ENCODE measurements at regions not wholly inside any gene's neighbourhood (a gene's known extent, or its start where the extent isn't known, plus 50 kb on each side); places are given as distances from the start of the nearest gene placed in this dataset.
"Not testable (repeated sequence)": the region's sequence is repeated elsewhere in the genome, so short reads cannot be mapped to it uniquely, and the experiment has no call there.

DNA sequence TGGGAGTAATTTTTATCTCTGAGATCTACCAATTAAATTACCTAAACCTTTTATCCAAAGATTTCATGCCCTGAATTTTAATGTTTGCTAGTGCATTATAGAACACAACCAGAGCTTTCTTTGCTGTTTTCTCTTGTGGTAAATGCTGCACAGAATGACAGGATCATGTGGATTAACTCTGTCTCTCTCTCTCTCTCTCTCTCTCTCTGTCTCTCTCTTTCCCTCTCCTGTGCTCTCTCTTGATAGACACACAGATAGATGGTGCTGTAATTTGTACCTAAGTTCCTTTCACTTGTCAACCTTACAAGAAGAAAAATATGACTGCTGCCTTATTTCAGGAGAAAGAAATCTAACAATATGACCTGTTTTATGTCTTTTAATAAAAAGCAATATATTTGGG, 211.2 kb upstream of the WDFY3 start:
- intact Hi-C loops (cut with DNase I): no loop called here
- no peak overlapping the region for H3K4me3 ChIP-seq
- DNase-seq: no peak

DNA sequence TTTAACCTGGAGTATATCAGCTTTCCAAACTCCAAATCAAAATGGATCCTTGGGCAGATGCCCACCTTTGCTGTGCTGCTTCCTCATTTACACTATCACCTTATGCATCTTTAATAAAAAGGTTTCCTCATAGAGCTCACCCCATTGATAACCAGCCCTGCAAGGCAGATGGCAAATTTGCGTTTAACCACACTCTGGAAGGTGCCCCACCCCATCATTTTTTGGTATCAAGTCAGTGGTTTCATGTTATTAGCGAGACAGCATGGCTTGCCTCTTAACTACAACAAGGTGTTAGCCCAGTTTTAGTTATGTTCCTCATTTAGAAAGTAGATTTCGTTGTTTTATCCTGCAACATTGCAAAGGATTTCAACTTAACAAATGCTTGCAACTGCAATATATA, 214.0 kb upstream of the WDFY3 start:
- Histone ChIP-seq H3K9me3 (no peaks in the 10 kb centered on the region), H3K27me3 (no peaks in the 10 kb centered on the region), H3K4me1 (no peaks in the 10 kb centered on the region), H3K36me3 (no peaks in the 10 kb centered on the region), H3K27ac (no peak overlapping the region), H3K4me3 (no peak overlapping the region), H3K9ac (ENCODE audit: low read depth in 2 of 2, low read length in 2 of 2) (no peak overlapping the region)
- intact Hi-C loops (cut with DNase I): no loop called here
- no peak for DNase-seq
- TF ChIP-seq, protein P1, sequence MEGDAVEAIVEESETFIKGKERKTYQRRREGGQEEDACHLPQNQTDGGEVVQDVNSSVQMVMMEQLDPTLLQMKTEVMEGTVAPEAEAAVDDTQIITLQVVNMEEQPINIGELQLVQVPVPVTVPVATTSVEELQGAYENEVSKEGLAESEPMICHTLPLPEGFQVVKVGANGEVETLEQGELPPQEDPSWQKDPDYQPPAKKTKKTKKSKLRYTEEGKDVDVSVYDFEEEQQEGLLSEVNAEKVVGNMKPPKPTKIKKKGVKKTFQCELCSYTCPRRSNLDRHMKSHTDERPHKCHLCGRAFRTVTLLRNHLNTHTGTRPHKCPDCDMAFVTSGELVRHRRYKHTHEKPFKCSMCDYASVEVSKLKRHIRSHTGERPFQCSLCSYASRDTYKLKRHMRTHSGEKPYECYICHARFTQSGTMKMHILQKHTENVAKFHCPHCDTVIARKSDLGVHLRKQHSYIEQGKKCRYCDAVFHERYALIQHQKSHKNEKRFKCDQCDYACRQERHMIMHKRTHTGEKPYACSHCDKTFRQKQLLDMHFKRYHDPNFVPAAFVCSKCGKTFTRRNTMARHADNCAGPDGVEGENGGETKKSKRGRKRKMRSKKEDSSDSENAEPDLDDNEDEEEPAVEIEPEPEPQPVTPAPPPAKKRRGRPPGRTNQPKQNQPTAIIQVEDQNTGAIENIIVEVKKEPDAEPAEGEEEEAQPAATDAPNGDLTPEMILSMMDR (IDR thresholded peaks at IDR 0.05): no peak

More for the DNA sequence above, 211.2 kb upstream of the WDFY3 start:
- Histone ChIP-seq H3K27me3 (no peaks in the 10 kb centered on the region), H3K27ac (no peak overlapping the region), H3K4me1 (no peaks in the 10 kb centered on the region), H3K36me3 (no peaks in the 10 kb centered on the region), H3K9me3 (no peaks in the 10 kb centered on the region), H3K9ac (ENCODE audit: low read depth in 2 of 2, low read length in 2 of 2) (no peak overlapping the region)
- TF ChIP-seq, protein P1 (IDR thresholded peaks at IDR 0.05): no peak

DNA sequence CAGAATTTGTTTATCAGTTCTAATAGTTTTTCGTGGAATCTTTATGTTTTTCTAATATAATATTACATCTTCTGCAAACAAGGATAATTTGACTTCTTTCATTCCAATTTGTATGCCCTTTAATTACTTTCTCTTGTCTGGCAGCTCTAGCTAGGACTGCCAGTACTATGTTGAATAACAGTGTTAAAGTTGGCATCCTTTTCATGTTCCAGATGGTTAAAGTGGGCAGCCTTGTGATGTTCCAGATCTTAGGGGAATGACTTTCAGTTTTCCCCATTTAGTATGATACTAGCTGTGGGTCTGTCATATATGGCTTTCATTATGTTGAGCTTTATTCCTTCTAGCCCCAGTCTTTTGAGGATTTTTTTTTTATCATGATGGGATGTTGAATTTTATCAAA, 220.6 kb upstream of the WDFY3 start:
- no peak overlapping the region for H3K4me3 ChIP-seq
- H3K9me3 ChIP-seq: no peaks in the 10 kb centered on the region
- no peaks in the 10 kb centered on the region for H3K36me3 ChIP-seq
- no peaks in the 10 kb centered on the region for H3K27me3 ChIP-seq
- no peaks in the 10 kb centered on the region for H3K4me1 ChIP-seq
- no peak for DNase-seq
- intact Hi-C loops (cut with DNase I): no loop called here
- H3K9ac ChIP-seq (ENCODE audit: low read depth in 2 of 2, low read length in 2 of 2): no peak overlapping the region
- no peak overlapping the region for H3K27ac ChIP-seq
- TF ChIP-seq, protein P1 (IDR thresholded peaks at IDR 0.05): no peak

DNA sequence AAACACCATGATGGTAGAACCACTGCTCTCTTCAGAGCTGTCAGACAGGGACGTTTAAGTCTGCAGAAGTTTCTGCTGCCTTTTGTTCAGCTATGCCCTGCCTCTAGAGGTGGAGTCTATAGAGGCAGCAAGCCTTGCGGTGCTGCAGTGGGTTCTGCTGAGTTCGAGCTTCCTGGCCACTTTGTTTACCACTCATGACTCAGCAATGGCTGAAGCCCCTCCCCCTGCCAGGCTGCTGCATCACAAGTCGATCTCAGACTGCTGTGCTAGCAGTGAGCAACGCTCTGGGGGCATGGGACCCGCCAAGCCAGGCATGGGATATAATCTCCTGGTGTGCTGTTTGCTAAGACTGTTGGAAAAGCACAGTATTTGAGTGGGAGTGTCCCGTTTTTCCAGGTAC, 229.5 kb upstream of the WDFY3 start:
- H3K4me3 ChIP-seq; H3K9ac ChIP-seq (ENCODE audit: low read depth in 2 of 2, low read length in 2 of 2); H3K27ac ChIP-seq; H3K27me3 ChIP-seq; intact Hi-C loops (cut with DNase I); H3K36me3 ChIP-seq; H3K9me3 ChIP-seq; DNase-seq; H3K4me1 ChIP-seq: not testable (repeated sequence)

DNA sequence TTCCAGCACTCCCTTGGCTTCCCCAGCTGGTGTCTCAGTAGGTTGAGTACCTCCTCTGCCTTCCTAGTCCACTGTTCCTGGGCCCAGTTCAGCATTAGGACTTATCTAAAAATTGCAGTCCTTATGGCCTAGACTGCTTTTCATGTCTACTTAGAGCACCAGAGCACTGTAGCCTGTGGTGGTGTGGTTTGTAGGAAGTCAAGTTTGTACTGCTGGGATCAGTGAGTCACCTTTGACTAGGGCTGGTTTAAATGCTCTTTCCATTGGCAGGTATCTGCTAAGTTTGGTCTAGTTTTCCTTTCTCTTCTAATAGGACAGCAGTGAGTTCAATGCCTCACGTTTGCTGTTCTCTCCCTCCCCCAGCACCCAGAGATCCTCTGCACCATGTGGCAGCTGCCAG, 233.6 kb upstream of the WDFY3 start:
- Histone ChIP-seq H3K27me3 (no peaks in the 10 kb centered on the region), H3K27ac (no peak overlapping the region), H3K4me1 (no peaks in the 10 kb centered on the region), H3K9ac (ENCODE audit: low read depth in 2 of 2, low read length in 2 of 2) (no peak overlapping the region), H3K36me3 (no peaks in the 10 kb centered on the region), H3K4me3 (no peak overlapping the region), H3K9me3 (no peaks in the 10 kb centered on the region)
- no peak for DNase-seq
- intact Hi-C loops (cut with DNase I): no loop called here
- TF ChIP-seq, protein P1 (IDR thresholded peaks at IDR 0.05): no peak

DNA sequence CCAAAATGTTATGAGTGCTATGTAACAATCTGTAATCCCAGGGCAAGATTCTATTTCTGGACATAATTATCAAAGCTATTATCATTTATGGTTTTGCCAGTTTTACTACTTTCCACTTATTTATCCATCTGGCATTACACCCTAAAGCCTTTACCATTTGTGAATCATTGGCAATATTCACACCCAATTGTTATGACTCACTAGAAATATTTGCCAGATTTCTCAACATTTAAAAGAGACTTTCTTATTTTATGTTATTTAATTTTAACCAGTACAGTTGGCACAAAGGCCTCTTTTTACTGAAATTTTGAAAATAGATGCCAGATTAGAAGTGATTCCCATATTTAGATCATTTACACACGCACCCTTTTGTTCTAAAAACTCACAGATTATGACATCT, 242.7 kb upstream of the WDFY3 start:
- no peak overlapping the region for H3K4me3 ChIP-seq
- DNase-seq: no peak
- no peaks in the 10 kb centered on the region for H3K4me1 ChIP-seq
- intact Hi-C loops (cut with DNase I): no loop called here
- H3K9ac ChIP-seq (ENCODE audit: low read depth in 2 of 2, low read length in 2 of 2): no peak overlapping the region
- H3K27ac ChIP-seq: no peak overlapping the region
- no peaks in the 10 kb centered on the region for H3K36me3 ChIP-seq
- TF ChIP-seq, protein P1 (IDR thresholded peaks at IDR 0.05): no peak
- no peaks in the 10 kb centered on the region for H3K9me3 ChIP-seq
- H3K27me3 ChIP-seq: no peaks in the 10 kb centered on the region

Data from colonic mucosa (tissue), 4 donors.